GM19035 (cell line): ENCODE measurements at regions not wholly inside any gene's neighbourhood (a gene's known extent, or its start where the extent isn't known, plus 50 kb on each side); places are given as distances from the start of the nearest gene placed in this dataset.
A peak's percentile ranks its signal among the peaks of the same experiment; 100 is the strongest.

ENCODE experiments used
- ATAC-seq: cut with Tn5 transposase; IDR thresholded peaks from one replicate; pipeline ENCODE4 v1.9.1; 2021; ENCODE audit not compliant: unreplicated experiment

DNA sequence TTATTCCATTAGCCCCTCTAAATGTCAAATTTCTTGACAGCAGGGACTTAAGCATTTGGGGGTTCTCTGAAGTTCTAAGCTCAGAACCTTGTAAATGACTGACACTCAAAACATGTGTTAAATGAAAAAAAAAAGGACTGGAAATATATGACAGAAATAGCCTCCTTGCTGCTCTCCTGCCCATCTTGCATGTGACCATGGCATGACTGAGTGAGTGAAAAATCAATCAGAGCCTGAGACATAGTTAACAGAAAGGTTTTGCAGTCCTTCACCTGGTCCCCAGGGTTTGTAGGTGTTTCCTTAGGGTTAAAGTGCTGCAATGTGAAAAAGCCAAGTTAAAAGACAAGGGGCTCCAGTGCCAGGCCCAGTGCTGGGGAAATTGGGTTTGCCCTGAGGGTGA lies 168.1 kb downstream of the ZBTB18 start:
- no peak for ATAC-seq

DNA sequence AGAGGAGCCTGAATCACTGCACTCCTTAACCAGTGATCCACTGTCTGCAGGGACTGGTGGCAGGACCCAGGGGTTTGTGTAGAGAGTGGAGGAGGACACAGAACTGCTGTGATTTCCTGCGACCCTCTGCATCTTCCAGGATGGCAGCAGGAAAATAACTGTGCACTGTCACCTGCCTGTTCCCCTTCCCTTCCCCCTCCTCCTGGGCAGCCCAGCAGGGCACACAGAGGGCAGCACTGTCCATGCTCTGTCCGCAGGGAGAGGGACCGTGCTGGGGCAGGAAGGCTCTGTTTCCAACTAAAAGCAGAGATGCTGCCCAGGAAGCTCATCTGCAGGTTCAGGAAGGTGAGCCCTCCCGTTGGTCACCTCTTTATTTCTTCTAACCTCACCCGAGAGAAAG lies 168.7 kb downstream of the ZBTB18 start:
- no peak for ATAC-seq

DNA sequence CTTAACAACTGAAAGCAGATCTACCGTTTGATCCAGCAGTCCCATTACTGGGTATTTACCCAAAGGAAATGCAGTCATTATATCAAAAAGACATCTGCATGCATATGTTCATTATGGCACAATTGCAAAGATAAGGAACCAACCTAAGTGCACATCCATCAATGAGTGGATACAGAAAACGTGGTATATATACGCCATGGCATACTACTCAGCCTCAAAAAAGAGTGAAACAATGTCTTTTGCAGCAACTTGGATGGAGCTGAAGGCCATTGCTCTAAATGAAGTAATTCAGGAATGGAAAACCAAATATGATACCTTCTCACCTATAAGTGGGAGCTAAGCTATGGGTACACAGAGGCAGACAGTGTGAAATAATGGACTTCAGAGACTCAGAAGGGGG lies 169.3 kb downstream of the ZBTB18 start:
- no peak for ATAC-seq

DNA sequence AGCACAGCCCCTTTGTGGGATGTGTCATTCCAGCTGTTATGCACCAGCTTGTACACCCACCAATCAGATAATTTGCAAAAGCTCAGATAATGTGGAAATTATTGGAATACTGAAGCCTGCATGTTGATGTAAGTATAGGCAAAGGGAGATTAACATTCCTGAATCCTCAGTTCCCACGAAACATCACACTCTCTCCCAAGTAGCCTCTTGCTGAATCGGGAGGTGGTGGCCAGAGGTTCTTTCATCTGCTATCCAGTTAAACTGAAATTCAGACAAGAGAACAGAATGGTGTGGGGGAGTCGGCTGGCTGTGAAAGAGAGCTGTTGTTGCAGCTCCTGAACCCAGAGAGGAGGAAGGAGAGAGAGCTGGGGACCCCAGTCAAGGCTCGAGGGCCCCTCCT lies 170.9 kb downstream of the ZBTB18 start:
- ATAC-seq = no peak

DNA sequence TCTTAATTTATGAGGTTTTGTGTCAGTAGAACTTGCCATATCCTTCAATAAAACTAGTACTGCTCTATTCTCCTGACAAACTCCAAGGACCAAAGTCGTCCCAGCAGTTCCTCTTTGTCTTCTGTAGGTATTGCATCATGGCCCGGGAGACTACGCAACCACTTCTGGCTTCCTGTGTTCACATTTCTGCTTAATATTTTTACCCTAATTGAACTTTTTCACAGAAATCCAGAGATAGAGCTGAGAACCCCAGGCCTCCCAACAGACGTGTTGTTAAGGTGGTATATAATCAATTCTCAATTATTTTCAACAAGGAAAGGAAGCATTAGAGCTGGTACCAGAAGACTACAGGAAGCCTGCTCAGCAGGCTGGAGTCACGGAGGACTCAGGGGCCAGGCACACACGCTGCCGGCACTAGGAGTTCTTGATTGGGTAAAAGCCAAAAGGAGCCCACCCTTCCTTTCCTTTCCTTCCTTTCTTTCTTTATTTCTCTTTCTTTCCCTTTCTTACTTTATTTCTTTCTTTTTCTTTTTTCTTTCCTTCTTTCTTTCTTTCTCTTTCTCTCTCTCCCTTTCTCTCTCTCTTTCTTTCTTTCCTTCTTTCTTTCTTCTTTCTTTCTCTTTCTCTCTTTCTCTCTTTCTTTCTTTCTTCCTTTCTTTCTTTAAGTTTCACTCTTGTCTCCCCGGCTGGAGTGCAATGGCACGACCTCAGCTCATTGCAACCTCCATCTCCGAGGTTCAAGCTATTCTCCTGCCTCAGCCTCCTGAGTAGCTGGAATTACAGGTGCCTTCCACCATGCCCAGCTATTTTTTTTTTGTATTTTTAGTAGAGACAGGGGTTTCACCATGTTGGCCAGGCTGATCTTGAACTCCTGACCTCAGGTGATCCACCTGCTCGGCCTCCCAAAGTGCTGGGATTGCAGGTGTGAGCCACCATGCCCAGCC lies 173.7 kb downstream of the ZBTB18 start:
- no peak for ATAC-seq

DNA sequence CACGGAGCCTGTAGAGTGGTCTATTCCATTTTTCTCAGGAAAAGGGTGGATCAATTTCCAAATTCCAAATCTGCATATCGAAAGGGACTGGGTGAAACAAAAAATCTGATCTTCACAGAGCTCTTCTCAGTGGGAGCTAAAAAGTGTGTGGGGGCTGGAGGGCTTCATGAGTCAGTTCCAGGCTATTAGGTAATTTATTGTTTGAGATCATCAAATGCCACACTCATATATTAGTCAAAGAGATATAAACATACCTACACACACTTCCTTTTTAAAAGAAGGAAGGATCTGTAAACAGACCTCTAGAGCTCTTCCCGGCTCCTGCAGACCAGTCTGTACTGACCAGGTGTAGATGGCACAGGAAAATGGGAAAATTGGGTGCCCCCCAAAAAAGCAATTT lies 175.4 kb downstream of the ZBTB18 start:
- ATAC-seq = no peak

DNA sequence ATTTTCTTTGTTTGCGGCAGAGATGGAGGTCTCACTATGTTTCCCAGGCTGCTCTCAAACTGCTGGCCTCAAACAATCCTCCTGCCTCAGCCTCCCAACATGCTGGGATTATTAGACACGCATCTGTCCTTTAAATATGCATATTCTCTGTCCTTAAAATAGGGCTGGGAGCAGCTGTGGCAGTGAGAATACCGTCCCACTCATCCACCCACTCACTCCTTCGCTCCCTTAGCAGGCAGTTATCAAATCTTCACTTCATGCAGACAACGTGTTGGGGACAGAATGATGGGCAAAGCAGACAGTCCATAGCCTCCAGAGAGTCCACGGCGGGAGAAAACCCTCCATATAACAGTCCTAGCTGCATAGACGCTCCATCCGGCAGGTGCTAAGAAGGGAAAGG lies 179.4 kb downstream of the ZBTB18 start:
- no peak for ATAC-seq

DNA sequence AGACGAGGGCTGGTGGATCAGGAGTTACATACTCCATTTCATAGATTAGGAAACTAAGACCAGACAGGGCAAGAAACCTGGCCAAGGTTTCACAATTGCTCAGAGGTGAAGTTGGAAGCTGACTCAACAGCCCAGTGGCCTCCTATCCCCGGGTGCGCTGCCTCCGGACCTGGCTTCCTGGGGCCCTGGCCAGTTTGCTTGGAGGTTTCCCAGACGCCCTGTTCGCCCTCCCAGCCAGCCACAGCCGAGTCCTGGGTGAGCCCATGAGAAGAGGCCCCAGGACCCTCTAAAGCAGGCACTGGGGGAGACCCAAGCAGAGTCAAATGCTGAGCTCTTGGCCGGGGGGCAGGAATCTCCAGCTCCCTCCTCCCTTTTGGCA lies 180.1 kb downstream of the ZBTB18 start:
- ATAC-seq = no peak

DNA sequence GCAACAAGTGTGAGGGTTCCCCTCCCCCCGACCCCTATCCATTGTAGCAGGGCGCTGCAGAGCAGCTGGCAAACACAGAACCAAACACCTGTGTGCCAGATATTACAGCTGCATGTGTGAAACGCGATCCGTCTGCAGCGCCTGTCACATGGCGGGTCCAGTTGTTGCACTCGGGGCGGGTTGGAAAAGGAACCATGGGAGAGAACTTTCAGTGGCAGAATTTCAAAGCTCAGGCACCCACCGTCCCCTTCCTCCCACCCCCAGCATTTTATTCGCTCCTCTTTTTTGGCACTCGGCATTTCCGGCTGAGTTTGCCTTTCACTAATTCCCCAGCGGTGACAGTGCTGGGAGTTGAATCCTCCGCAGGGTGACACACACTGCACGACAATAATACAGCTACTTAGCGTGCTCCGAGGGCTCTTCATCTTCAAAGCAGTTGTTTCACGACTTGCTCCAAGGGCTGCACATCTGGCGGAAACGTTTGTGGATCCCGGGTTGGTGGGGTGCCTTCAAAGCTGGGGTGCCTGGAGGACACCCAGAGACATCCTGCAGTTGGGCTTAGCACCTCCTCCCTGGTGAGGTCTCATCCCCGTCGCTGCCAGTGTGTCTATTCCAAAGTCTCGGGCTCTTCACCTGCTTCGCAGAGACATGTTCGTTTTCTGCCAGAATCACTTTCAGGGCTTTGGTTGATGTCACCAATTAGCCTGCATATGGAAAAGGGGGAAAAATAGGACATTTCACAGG lies 180.7 kb downstream of the ZBTB18 start:
- ATAC-seq = no peak

DNA sequence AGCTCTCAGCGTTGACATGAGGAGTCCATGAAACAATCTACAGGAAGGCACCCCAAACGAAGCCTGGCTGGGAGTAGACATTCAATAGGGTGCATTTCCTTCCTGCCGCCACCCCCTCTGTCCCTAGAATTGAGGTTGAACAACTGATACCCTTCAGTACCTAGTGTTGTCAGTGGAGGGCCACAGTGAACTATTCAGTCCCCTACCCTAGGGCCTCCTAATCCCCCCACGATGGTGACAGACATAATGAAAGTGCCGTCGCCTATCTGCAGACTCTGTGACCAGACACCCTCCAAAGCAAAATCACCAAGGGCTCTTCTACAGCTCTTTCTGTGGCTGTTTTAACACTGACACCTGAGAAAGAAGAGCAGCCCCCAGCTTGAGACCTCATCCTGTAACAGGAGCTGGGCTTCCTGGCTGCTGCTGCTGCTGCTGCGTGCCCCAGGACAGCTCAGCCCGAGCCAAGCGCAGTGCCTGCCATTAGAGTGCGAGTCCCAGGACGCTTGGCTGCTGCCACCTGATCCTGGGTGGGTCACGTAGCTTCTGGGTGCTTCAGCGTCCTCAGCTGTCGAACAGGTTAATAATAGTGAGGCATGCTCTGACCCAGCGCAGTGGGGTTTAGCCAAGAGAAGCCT lies 183.0 kb downstream of the ZBTB18 start:
- ATAC-seq = no peak

DNA sequence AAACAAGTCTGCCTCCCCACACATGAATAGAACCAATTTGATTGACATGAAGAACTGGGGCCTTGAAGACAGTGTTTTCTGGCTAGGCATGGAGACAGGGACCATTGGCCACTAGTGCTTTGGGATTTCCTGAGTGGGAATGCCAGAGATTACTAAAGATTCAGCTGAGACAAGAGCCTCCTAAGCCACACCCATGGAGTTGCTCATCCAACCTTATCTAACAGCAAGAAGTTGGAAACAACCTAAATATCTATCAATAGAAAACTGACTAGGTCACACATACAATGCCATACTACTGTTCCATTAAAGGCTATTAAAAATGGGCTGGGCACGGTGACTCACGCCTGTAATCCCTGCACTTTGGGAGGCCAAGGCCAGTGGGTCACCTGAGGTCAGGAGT lies 184.1 kb downstream of the ZBTB18 start:
- ATAC-seq = no peak

DNA sequence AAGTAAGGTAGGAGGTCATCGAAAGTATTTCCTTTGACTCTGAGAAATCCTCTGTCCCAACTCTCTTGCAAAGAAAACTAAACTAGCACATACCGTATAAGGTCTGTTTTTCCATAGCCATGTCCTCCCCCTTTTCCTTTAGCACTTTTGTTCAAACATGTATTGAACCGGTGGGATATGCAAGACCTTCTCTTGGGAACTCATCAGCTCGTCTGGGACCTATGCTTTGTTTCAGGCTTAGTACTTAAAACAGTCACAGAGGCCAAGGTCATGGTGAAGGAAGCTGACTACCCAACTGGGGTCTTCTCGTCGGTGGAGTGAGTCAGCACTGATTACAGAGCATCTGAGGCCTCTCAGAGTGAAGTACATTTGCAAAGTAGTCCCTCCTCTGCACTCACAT lies 185.0 kb downstream of the ZBTB18 start:
- no peak for ATAC-seq

DNA sequence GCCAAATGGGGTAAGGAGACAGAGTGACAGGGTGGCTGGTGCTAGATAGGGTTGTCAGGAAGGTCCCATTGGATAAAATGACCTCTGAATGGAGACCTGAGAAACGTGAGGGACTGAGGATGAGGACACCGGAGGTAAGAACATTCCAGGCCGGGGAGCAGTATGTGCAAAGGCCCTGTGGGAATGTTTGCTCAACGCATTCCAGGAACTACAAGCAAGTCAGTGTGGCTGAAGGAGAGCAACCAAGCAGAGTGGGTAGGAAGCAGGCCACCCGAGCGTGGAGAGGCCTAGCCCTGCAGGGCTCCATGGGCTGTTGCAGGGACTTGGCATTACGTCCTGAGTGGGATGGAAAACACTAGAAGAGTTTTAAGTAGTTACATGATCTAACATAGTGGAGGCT lies 185.6 kb downstream of the ZBTB18 start:
- ATAC-seq = no peak

DNA sequence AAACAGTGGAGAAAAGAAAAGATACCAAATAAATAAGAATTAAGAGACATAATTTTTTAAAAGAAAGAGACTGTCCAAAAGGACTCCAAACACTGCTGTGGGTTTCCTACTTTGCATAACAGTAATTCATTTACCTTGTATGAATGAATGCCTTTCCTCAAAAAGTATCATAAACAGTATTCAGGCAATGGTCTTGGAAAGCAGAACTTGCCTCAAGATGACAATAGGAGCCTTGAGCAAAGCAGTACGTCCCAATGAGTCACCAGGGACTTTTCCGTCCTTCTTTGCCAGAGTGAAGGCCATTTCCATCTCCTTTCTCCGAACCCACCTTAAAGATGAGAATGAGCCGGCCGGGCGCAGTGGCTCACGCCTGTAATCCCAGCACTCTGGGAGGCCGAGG lies 186.4 kb downstream of the ZBTB18 start:
- no peak for ATAC-seq

DNA sequence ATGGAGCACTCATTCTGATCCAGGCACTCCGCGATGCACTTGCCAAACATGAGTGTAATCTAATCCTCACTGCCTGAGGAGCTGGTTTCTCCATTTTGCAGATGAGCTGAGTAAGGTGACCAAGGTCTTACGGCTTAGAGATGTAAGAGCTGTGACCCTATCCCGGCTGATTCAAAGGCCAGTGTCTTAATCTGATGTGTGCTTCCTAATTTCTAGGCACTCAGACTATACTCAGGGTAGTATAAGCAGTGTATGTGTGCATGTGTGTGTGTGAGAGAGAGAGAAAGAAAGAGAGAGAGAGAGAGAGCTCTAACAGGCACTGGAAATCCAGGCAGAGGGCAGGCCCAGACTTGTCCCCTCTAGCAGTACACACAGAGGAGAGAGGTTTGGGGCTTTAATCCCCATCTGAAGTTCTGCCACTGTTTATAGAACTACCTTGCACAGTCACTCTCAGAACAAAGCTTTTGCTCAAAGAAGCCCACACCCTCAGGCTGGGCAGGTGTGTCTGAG lies 188.2 kb downstream of the ZBTB18 start:
- peak; percentile 69 for ATAC-seq

DNA sequence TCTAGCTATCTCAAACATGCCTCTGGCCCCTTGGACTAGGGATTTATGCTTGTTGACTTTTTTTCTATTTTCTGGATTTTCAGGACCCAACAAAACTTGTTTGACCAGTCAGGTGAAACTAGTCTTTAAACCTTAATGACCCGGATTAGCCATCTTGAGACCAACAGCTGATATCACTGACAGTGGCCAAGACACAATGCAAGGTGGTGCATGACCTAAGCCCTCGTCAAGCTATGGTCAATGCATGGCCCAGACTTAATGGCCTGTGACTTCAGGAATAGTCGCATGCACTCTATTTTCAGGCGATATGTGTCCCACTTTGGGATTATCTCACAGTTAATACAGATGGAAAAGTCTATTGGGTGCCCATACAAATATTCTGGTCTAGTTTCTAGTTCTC lies 190.4 kb downstream of the ZBTB18 start:
- no peak for ATAC-seq

DNA sequence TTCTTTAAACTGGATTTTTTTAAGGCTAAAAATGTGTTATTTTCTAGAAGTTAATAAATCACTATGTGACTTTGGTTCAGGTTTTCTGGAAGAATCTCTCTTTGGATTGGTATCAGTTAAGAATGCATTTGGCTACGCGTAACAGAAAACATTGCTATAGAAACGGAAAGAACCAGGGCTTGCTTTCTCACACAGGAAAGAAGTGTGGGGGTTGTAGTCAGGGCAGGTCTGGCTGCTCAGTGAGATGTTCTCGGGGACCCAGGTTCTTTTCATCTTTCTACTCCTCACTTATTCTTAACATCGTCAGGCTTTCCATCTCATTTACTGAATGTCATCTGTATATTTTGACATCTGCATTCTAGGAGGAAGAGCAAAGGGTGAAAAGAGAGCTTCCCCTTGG lies 191.4 kb downstream of the ZBTB18 start:
- peak; percentile 54 for ATAC-seq

DNA sequence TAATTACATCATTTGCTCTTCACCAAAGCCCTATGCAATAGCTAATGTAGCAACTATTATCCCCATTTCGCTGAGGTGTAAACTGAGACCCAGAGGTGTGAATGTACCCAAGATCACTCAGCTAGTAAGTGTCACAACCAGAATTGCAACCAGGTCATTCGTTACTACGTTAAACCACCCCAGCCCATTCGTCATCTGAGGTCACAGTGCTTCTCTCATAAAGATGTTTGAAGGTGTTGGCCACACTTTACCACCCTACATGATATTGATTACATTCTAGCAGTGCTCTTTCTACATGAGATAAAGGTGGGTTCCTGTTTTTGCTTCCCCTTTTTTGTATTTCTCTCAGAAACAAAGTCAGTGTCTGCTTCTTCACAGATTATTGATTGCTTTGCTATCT lies 195.3 kb downstream of the ZBTB18 start:
- ATAC-seq = no peak

DNA sequence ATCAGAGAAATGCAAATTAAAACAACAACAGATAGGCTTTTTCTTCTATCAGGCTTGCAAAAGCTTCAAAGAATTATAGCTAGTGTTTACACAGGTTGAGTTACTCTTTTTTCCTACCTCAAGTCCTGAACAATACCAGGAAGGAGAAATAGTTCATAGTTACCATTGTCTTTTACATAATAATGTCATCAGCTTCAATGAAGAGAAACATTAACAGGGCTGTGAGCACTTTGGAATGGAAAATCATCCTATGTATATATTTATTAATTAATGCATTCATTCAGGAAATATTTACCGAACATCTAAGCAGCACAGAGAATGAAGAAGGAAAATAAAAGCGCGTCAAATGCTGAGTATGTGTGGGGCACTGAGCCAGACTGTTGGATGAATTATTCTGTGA lies 197.3 kb downstream of the ZBTB18 start:
- ATAC-seq = no peak

DNA sequence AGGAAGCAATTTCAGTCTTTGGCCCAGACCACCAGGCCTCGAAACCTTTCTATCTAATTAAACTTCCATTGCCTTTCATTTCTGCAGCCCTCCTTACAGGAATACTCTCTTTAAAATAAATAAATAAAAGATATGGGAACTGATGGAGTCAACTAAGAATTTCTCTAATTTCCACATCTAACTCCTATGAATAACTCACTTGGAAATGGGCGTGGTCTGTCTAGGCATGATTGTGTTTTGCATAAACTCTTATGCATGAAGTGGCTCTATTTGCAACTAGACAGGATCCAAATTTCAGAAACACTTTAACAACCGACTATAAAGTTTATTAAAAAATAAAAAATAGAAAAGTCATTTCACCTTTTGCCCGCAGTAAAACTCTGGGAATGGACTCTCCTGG lies 199.5 kb downstream of the ADSS2 start:
- ATAC-seq = no peak

DNA sequence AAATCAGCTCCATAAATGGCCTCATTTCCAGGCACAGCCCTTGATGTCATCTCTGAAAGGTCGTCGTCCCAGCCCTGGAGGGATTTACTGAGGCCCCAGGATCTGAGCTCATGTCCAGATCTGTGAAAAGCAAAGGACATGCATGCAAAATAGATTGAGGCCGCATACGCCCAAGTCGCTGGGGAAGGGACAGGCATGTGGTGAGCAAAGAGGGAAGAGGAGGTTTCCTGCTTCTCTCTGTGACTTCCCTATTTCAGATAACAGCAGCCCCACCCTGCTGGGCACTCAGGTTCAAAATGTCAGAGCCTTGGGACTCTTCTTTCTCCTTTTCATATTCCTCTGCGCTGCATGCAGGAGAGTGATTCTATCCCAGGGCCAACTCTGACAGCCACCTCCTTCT lies 197.2 kb downstream of the ADSS2 start:
- no peak for ATAC-seq
